ENCODE measurements at regions not wholly inside any gene's neighbourhood (a gene's known extent, or its start where the extent isn't known, plus 50 kb on each side); places are given as distances from the start of the nearest gene placed in this dataset.

- no peak for TF ChIP-seq CTCF (conservative IDR thresholded peaks at IDR 0.05; ENCODE audit: control insufficient read depth, insufficient read depth, low read depth, low read length)
- DNase-seq (ENCODE audit: low read depth) = peak; percentile 6
- H3K4me3 ChIP-seq (ENCODE audit: control insufficient read depth, low read depth, low read length) = no peak overlapping the region
Observed at GRCh38 chrX:7233580-7234406, 85.8 kb upstream of the PUDP start.

DNA sequence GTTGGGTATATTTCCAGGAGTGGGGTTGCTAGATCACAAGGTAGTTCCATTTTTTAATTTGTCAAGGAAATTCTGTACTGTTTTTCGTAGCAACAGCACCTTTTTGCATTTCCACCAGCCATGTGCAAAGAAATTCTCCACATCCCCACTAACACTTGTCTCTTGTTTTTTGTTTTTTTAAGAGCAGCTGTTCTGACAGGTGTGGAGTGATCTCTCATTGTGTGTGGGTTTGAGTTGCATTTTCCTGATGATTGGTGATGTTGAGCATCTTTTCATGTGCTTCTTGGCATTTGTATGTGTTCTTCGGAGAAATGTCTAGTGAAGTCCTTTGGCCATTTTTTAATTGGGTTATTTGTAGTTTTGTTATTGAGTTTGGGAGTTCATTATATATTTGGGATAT is 80.3 kb upstream of the PUDP start:
- H3K4me3 ChIP-seq (ENCODE audit: control insufficient read depth, low read depth, low read length) = no peak overlapping the region
- no peak for DNase-seq (ENCODE audit: low read depth)
- TF ChIP-seq CTCF (conservative IDR thresholded peaks at IDR 0.05; ENCODE audit: control insufficient read depth, insufficient read depth, low read depth, low read length) = no peak

GRCh38 chrX:7225338-7225737 is 77.4 kb upstream of the PUDP start:
- H3K4me3 ChIP-seq (ENCODE audit: control insufficient read depth, low read depth, low read length) = no peak overlapping the region
- no peak for DNase-seq (ENCODE audit: low read depth)
- no peak for TF ChIP-seq CTCF (conservative IDR thresholded peaks at IDR 0.05; ENCODE audit: control insufficient read depth, insufficient read depth, low read depth, low read length)

DNA sequence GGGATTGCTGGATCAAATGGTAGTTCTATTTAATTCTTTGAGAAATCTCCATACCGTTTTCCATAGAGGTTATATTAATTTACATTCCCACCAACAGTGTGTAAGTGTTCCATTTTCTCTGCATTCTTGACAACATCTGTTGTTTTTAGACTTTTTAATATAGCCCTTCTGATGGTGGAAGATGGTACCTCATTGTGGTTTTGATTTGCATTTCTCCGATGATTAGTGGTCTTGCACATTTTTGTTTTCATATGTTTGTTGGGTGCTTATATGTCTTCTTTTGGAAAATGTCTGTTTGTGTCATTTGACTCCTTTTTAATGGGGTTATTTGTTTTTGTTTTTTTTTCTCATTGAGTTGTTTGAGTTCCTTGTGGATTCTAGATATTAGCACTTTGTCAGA is 75.3 kb upstream of the PUDP start:
- H3K4me3 ChIP-seq (ENCODE audit: control insufficient read depth, low read depth, low read length) = no peak overlapping the region
- no peak for TF ChIP-seq CTCF (conservative IDR thresholded peaks at IDR 0.05; ENCODE audit: control insufficient read depth, insufficient read depth, low read depth, low read length)
- DNase-seq (ENCODE audit: low read depth) = no peak

- H3K4me3 ChIP-seq (ENCODE audit: control insufficient read depth, low read depth, low read length) = no peak overlapping the region
- no peak for DNase-seq (ENCODE audit: low read depth)
- no peak for TF ChIP-seq CTCF (conservative IDR thresholded peaks at IDR 0.05; ENCODE audit: control insufficient read depth, insufficient read depth, low read depth, low read length)
Observed at GRCh38 chrX:7220121-7220520, 72.2 kb upstream of the PUDP start.

DNA sequence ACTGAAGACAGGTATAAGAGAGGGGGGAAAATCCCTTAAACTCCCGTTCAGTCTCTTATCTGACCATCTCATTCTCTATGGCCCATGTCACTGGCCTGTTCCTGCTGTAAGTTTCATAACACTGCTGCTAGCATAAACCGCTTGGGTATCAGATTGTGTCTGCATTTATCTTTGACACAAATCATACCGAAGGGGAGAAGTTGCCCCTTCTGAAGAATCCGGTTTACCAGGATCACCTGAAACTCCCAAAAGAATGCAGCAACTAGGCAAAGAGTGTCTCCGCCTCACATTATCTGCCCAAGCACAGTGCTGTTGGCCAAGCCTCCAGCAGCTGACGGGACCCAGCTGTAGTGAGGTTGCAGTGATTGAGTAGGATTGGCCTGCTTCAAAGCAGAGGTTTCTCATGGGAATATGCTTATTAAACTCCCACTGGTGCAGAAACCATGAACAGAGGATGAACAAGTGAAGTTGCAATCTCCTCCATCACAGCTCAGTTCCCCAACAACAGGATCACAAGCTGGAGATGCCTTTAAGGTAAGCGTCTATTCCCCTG is 71.3 kb upstream of the PUDP start:
- DNase-seq (ENCODE audit: low read depth) = no peak
- TF ChIP-seq CTCF (conservative IDR thresholded peaks at IDR 0.05; ENCODE audit: control insufficient read depth, insufficient read depth, low read depth, low read length) = no peak
- H3K4me3 ChIP-seq (ENCODE audit: control insufficient read depth, low read depth, low read length) = no peak overlapping the region
